H1 (cell line): ENCODE measurements at regions not wholly inside any gene's neighbourhood (a gene's known extent, or its start where the extent isn't known, plus 50 kb on each side); places are given as distances from the start of the nearest gene placed in this dataset.

Experiments used
- CTCF ChIA-PET: fragments of 300-600 bp; sonication (Branson Sonifier 250); formaldehyde crosslinking; loops from one replicate; lab custom pipeline; 2021; ENCODE audit not compliant: partially characterized antibody; lab: Charles Lee
- POLR2A ChIA-PET: fragments of 300-600 bp; sonication (Branson Sonifier 250); formaldehyde crosslinking; loops from one replicate; lab custom pipeline; 2021; ENCODE audit warnings: inconsistent platforms; ENCODE audit not compliant: partially characterized antibody; lab: Charles Lee
- DNase-seq, 2 experiments: peaks; one replicate each; pipeline versions ENCODE4 v3.0.0 to v3.0.0-alpha.2; 2010 to 2022; ENCODE audit warnings: low spot score in 2 of 2, low read depth in 1 of 2, mixed read lengths in 1 of 2
- FAIRE-seq: peaks from 2 replicates; lab custom pipeline; 2011; peaks lifted over from hg19 to GRCh38; lab: Jason Lieb, UNC
- H2AFZ ChIP-seq: 2 replicates; pipeline ENCODE4 v1.8.1; 2012; ENCODE audit warnings: low read length, inconsistent platforms
- H2AK5ac ChIP-seq: 2 replicates; pipeline ENCODE4 v1.6.1; 2013; ENCODE audit warnings: low read depth, low read length
- H2BK120ac ChIP-seq: replicated peaks from 2 replicates; pipeline ENCODE3; 2013; ENCODE audit warnings: low read depth, low read length, inconsistent platforms
- H2BK12ac ChIP-seq: 2 replicates; pipeline ENCODE4 v1.6.1; 2013; ENCODE audit warnings: low read depth, low read length
- H2BK15ac ChIP-seq: 2 replicates; pipeline ENCODE4 v1.6.1; 2013; ENCODE audit warnings: low read length
- H2BK20ac ChIP-seq: 2 replicates; pipeline ENCODE4 v1.6.1; 2013; ENCODE audit warnings: low read length
- H2BK5ac ChIP-seq: 2 replicates; pipeline ENCODE4 v1.6.1; 2013; ENCODE audit warnings: low read depth, low read length
- H3K14ac ChIP-seq: 2 replicates; pipeline ENCODE4 v1.6.1; 2013; ENCODE audit warnings: inconsistent platforms; ENCODE audit not compliant: insufficient read length
- H3K18ac ChIP-seq: 2 replicates; pipeline ENCODE4 v1.6.1; 2013; ENCODE audit warnings: low read length; ENCODE audit errors: extremely low read depth
- H3K23ac ChIP-seq: 2 replicates; pipeline ENCODE4 v1.6.1; 2013; ENCODE audit warnings: inconsistent platforms; ENCODE audit not compliant: insufficient read length
- H3K23me2 ChIP-seq: 2 replicates; pipeline ENCODE4 v1.6.1; 2013; ENCODE audit warnings: low read depth, low read length
- H3K27ac ChIP-seq: 2 replicates; pipeline ENCODE4 v1.6.1; 2011; ENCODE audit warnings: low read depth, low read length, inconsistent platforms
- H3K27me3 ChIP-seq, 4 experiments: replicated peaks in 1 of 4; 1 replicate in 1 of 4; 2 replicates in 3 of 4; pipeline versions ENCODE4 v1.6.1 to v1.8.1; 2011 to 2013; ENCODE audit warnings: low read length in 3 of 4, mild to moderate bottlenecking in 3 of 4, inconsistent platforms in 2 of 4, mixed read lengths in 2 of 4, moderate library complexity in 1 of 4; ENCODE audit not compliant: control insufficient read depth in 3 of 4, insufficient read depth in 3 of 4; ENCODE audit errors: extremely low read depth in 1 of 4
- H3K36me3 ChIP-seq, 4 experiments: 2 replicates each; pipeline versions ENCODE4 v1.6.1 to v1.8.1; 2011 to 2013; ENCODE audit warnings: mild to moderate bottlenecking in 4 of 4, low read length in 3 of 4, moderate library complexity in 2 of 4, control low read depth in 1 of 4, inconsistent platforms in 1 of 4; ENCODE audit not compliant: insufficient read depth in 4 of 4, control insufficient read depth in 2 of 4
- H3K4ac ChIP-seq: replicated peaks from 2 replicates; pipeline ENCODE3; 2013; ENCODE audit warnings: low read length, low read depth, mixed read lengths, inconsistent platforms; ENCODE audit not compliant: insufficient read length
- H3K4me1 ChIP-seq, 4 experiments: replicated peaks in 1 of 4; 1 replicate in 1 of 4; 2 replicates in 3 of 4; pipeline versions ENCODE4 v1.6.1 to v1.8.1; 2011 to 2013; ENCODE audit warnings: low read length in 3 of 4, inconsistent platforms in 2 of 4, mixed read lengths in 1 of 4; ENCODE audit not compliant: insufficient read depth in 4 of 4, control insufficient read depth in 3 of 4
- H3K4me2 ChIP-seq, 2 experiments: 2 replicates each; pipeline versions ENCODE4 v1.6.1 to v1.8.1; 2011 to 2013; ENCODE audit warnings: low read depth in 2 of 2, low read length in 2 of 2, control low read depth in 1 of 2, inconsistent platforms in 1 of 2, mild to moderate bottlenecking in 1 of 2; ENCODE audit not compliant: insufficient read depth in 1 of 2
- H3K4me3 ChIP-seq, 4 experiments: fragments of 200-600, 300-600 bp in 1 of 4; sonication (generic), shearing (Covaris generic), sonication (Bioruptor Twin) in 1 of 4; 2 replicates each; pipeline versions ENCODE4 v1.5.1 to v1.8.1; 2011 to 2016; ENCODE audit warnings: low read length in 4 of 4, low read depth in 3 of 4, control low read depth in 2 of 4, inconsistent platforms in 2 of 4, mild to moderate bottlenecking in 2 of 4, mixed read lengths in 1 of 4, moderate library complexity in 1 of 4; ENCODE audit not compliant: insufficient read depth in 2 of 4; ENCODE audit errors: extremely low read depth in 1 of 4
- H3K56ac ChIP-seq: replicated peaks from 2 replicates; pipeline ENCODE3; 2013; ENCODE audit warnings: low read depth, mild to moderate bottlenecking, mixed read lengths, low read length, inconsistent platforms; ENCODE audit not compliant: insufficient read length
- H3K79me1 ChIP-seq: 2 replicates; pipeline ENCODE4 v1.6.1; 2013; ENCODE audit warnings: low read depth, low read length, control low read depth
- H3K79me2 ChIP-seq, 2 experiments: 2 replicates each; pipeline versions ENCODE4 v1.6.1 to v1.8.1; 2012 to 2013; ENCODE audit warnings: low read length in 2 of 2, mild to moderate bottlenecking in 2 of 2, inconsistent platforms in 1 of 2; ENCODE audit not compliant: insufficient read depth in 2 of 2, control insufficient read depth in 1 of 2
- H3K9ac ChIP-seq, 4 experiments: replicated peaks in 1 of 4; 1 replicate in 1 of 4; 2 replicates in 3 of 4; pipeline versions ENCODE4 v1.6.1 to v1.8.1; 2011 to 2013; ENCODE audit warnings: low read depth in 3 of 4, low read length in 3 of 4, control low read depth in 2 of 4, mild to moderate bottlenecking in 2 of 4, moderate library complexity in 2 of 4, inconsistent platforms in 1 of 4; ENCODE audit errors: extremely low read depth in 1 of 4
- H3K9me3 ChIP-seq, 2 experiments: 2 replicates each; pipeline versions ENCODE4 v1.6.1 to v1.8.1; 2012 to 2013; ENCODE audit warnings: mild to moderate bottlenecking in 2 of 2, moderate library complexity in 2 of 2, control low read depth in 1 of 2, inconsistent platforms in 1 of 2, low read depth in 1 of 2, low read length in 1 of 2, mixed read lengths in 1 of 2; ENCODE audit not compliant: insufficient read depth in 2 of 2
- H4K20me1 ChIP-seq, 2 experiments: replicated peaks in 1 of 2; 2 replicates each; pipeline versions ENCODE3 to v1.8.1; 2011 to 2013; ENCODE audit warnings: inconsistent platforms in 2 of 2, low read length in 2 of 2, mild to moderate bottlenecking in 1 of 2; ENCODE audit not compliant: insufficient read depth in 2 of 2, control insufficient read depth in 1 of 2
- H4K5ac ChIP-seq: 2 replicates; pipeline ENCODE4 v1.6.1; 2013; ENCODE audit warnings: low read length, low read depth, mixed read lengths, inconsistent platforms; ENCODE audit not compliant: insufficient read length
- H4K8ac ChIP-seq: 2 replicates; pipeline ENCODE4 v1.8.0; 2013; ENCODE audit warnings: mild to moderate bottlenecking, moderate library complexity, low read length, inconsistent platforms; ENCODE audit not compliant: insufficient read depth; ENCODE audit errors: extremely low read depth
- H4K91ac ChIP-seq: replicated peaks from 2 replicates; pipeline ENCODE3; 2013; ENCODE audit warnings: low read length, mixed read lengths, inconsistent platforms; ENCODE audit not compliant: insufficient read length
- CTCF ChIP-seq, 3 experiments: IDR thresholded peaks; 1 replicate in 2 of 3; 2 replicates in 1 of 3; pipeline versions ENCODE4 v1.5.1 to v1.6.1; 2011; ENCODE audit warnings: low read length in 3 of 3, mild to moderate bottlenecking in 3 of 3, inconsistent platforms in 2 of 3, low read depth in 1 of 3, moderate library complexity in 1 of 3; ENCODE audit not compliant: insufficient read depth in 1 of 3; ENCODE audit errors: control extremely low read depth in 1 of 3
- KDM4A ChIP-seq: IDR thresholded peaks from one replicate; pipeline ENCODE4 v1.7.1; 2012; ENCODE audit warnings: low read depth, mild to moderate bottlenecking, moderate library complexity, low read length, inconsistent platforms; ENCODE audit not compliant: severe bottlenecking
- KDM5A ChIP-seq: fragments of 200-600 bp; IDR thresholded peaks from 2 replicates; pipeline ENCODE4 v1.7.1; 2012; ENCODE audit warnings: mild to moderate bottlenecking, low read length, inconsistent platforms, mixed read lengths
- RFX5 ChIP-seq: IDR thresholded peaks from 2 replicates; pipeline ENCODE4 v1.6.1; 2011; ENCODE audit warnings: low read depth, low read length, improper control_type of control experiment, borderline replicate concordance
- SIN3A ChIP-seq, 2 experiments: IDR thresholded peaks in 1 of 2; conservative IDR thresholded peaks in 1 of 2; 2 replicates each; pipeline ENCODE4 v1.6.1; 2011 to 2012; ENCODE audit warnings: low read length in 2 of 2, improper control_type of control experiment in 1 of 2, low read depth in 1 of 2, mild to moderate bottlenecking in 1 of 2
- SIRT6 ChIP-seq: IDR thresholded peaks from one replicate; pipeline ENCODE4 v1.7.1; 2012; ENCODE audit warnings: low read length, inconsistent platforms
- YY1 ChIP-seq: IDR thresholded peaks from 2 replicates; pipeline ENCODE4 v1.6.1; 2011; ENCODE audit warnings: low read depth, mild to moderate bottlenecking, low read length
- WGBS, 2 experiments: shearing (Covaris generic) in 1 of 2; methylation state at CpG; one replicate each; pipeline versions ENCODE4 v1.1.6 to v1.1.7; 2013 to 2015; ENCODE audit warnings: low lambda C conversion rate in 2 of 2, mixed read lengths in 2 of 2, inconsistent platforms in 1 of 2, low coverage in 1 of 2, missing lambda C conversion rate in 1 of 2; ENCODE audit not compliant: insufficient replicate concordance in 2 of 2, insufficient coverage in 1 of 2, insufficient read length in 1 of 2; ENCODE audit errors: extremely low coverage in 1 of 2, missing lambda C conversion rate in 1 of 2; 5-methylcytosine and 5-hydroxymethylcytosine counted together

GRCh38 chr12:47385653-47386052, 305.9 kb upstream of the AMIGO2 start:
- Histone ChIP-seq H2BK12ac (no peak overlapping the region), H2BK5ac (no peak overlapping the region), H4K91ac (no peak overlapping the region), H3K23me2 (no peaks in the 10 kb centered on the region), H3K14ac (no peak overlapping the region), H3K4me2 (no peak overlapping the region; a peak in 1 of 4 replicates), H3K27me3 (no peaks in the 10 kb centered on the region), H2AK5ac (no peak overlapping the region), H2AFZ (no peak overlapping the region), H4K20me1 (no peaks in the 10 kb centered on the region), H3K79me1 (no peaks in the 10 kb centered on the region), H4K5ac (no peak overlapping the region), H3K9ac (no peak overlapping the region), H3K79me2 (no peaks in the 10 kb centered on the region), H3K36me3 (no peaks in the 10 kb centered on the region), H2BK15ac (no peak overlapping the region), H3K4me3 (no peak overlapping the region), H3K56ac (no peak overlapping the region), H3K4ac (no peak overlapping the region), H2BK120ac (no peak overlapping the region), H3K18ac (no peak overlapping the region), H3K9me3 (no peaks in the 10 kb centered on the region), H4K8ac (no peak overlapping the region), H2BK20ac (no peak overlapping the region), H3K4me1 (peaks cover 0 to 10% (median 2%) of the 10 kb centered on the region in 4 experiments; a peak in 4 of 7 replicates), H3K27ac (no peak overlapping the region), H3K23ac (no peak overlapping the region)
- FAIRE-seq (no peak), DNase-seq (no peak)
- no peak for TF ChIP-seq YY1
- no peak for TF ChIP-seq CTCF (IDR thresholded peaks at IDR 0.05; ENCODE audit: control extremely low read depth in 1 of 3, insufficient read depth in 1 of 3, low read depth in 1 of 3, low read length in 3 of 3)
- no peak for TF ChIP-seq KDM5A
- no peak for TF ChIP-seq RFX5
- TF ChIP-seq KDM4A: no peak
- TF ChIP-seq SIRT6: no peak
- no peak for TF ChIP-seq SIN3A (conservative IDR thresholded peaks at IDR 0.05 in 1 of 2, IDR thresholded peaks at IDR 0.05 in 1 of 2; ENCODE audit: low read depth in 1 of 2, low read length in 2 of 2)
- POLR2A ChIA-PET: no interaction called here
- WGBS, 2 experiments: 78% methylated on average over 5 of the region's 5 CpGs; no CpG with 5 or more reads in 1 of the 2 experiments
- CTCF ChIA-PET: no interaction called here
